Keratinocyte (primary cell): ENCODE measurements at regions not wholly inside any gene's neighbourhood (a gene's known extent, or its start where the extent isn't known, plus 50 kb on each side); places are given as distances from the start of the nearest gene placed in this dataset.

Experiments used
- DNase-seq: peaks from one replicate; pipeline ENCODE4 v3.0.0-alpha.2; 2011; ENCODE audit warnings: low read depth, missing footprints, low spot score
- FAIRE-seq: peaks from 2 replicates; lab custom pipeline; 2011; peaks lifted over from hg19 to GRCh38; lab: Jason Lieb, UNC
- H2AFZ ChIP-seq: 2 replicates; pipeline ENCODE4 v1.6.0; 2012; ENCODE audit warnings: low read length, control low read depth, inconsistent platforms; ENCODE audit not compliant: control insufficient read depth
- H3K27ac ChIP-seq: 2 replicates; pipeline ENCODE4 v1.5.1; 2011; ENCODE audit warnings: low read length; ENCODE audit not compliant: control insufficient read depth, insufficient read depth
- H3K27me3 ChIP-seq: 3 replicates; pipeline ENCODE4 v1.6.0; 2011; ENCODE audit warnings: low read length; ENCODE audit not compliant: control insufficient read depth, insufficient read depth; ENCODE audit errors: extremely low read depth
- H3K36me3 ChIP-seq, 2 experiments: 2 replicates in 1 of 2; 3 replicates in 1 of 2; pipeline ENCODE4 v1.5.1; 2011; ENCODE audit warnings: low read length in 2 of 2, mild to moderate bottlenecking in 1 of 2; ENCODE audit not compliant: control insufficient read depth in 2 of 2, insufficient read depth in 2 of 2; ENCODE audit errors: extremely low read depth in 1 of 2
- H3K4me1 ChIP-seq: 3 replicates; pipeline ENCODE4 v1.5.1; 2011; ENCODE audit warnings: low read length; ENCODE audit not compliant: control insufficient read depth, insufficient read depth; ENCODE audit errors: extremely low read depth
- H3K4me2 ChIP-seq: 3 replicates; pipeline ENCODE4 v1.6.0; 2011; ENCODE audit warnings: low read depth, low read length; ENCODE audit not compliant: control insufficient read depth, insufficient read depth; ENCODE audit errors: extremely low read depth
- H3K4me3 ChIP-seq, 3 experiments: fragments of 200-600 bp in 1 of 3; sonication (generic) in 1 of 3; 2 replicates in 2 of 3; 3 replicates in 1 of 3; pipeline ENCODE4 v1.5.1; 2011 to 2016; ENCODE audit warnings: low read length in 3 of 3, mild to moderate bottlenecking in 3 of 3, control low read depth in 2 of 3, inconsistent platforms in 1 of 3, low read depth in 1 of 3, mixed read lengths in 1 of 3, mixed run types in 1 of 3, moderate library complexity in 1 of 3; ENCODE audit not compliant: control insufficient read depth in 2 of 3, insufficient read depth in 2 of 3; ENCODE audit errors: extremely low read depth in 1 of 3
- H3K79me2 ChIP-seq: 2 replicates; pipeline ENCODE4 v1.6.0; 2012; ENCODE audit warnings: low read length; ENCODE audit not compliant: control insufficient read depth, insufficient read depth
- H3K9ac ChIP-seq: 3 replicates; pipeline ENCODE4 v1.6.0; 2011; ENCODE audit warnings: low read length; ENCODE audit not compliant: control insufficient read depth, insufficient read depth; ENCODE audit errors: extremely low read depth
- H3K9me1 ChIP-seq: 3 replicates; pipeline ENCODE4 v1.6.0; 2011; ENCODE audit warnings: low read length; ENCODE audit not compliant: control insufficient read depth, insufficient read depth; ENCODE audit errors: extremely low read depth
- H3K9me3 ChIP-seq: 2 replicates; pipeline ENCODE4 v1.5.1; 2012; ENCODE audit warnings: low read depth, low read length; ENCODE audit not compliant: control insufficient read depth
- H4K20me1 ChIP-seq: 3 replicates; pipeline ENCODE4 v1.6.0; 2011; ENCODE audit warnings: low read length; ENCODE audit not compliant: control insufficient read depth, insufficient read depth; ENCODE audit errors: extremely low read depth
- CTCF ChIP-seq, 3 experiments: IDR thresholded peaks in 1 of 3; conservative IDR thresholded peaks in 1 of 3; optimal IDR thresholded peaks in 1 of 3; 2 replicates in 2 of 3; 3 replicates in 1 of 3; pipeline versions ENCODE3 to v1.5.1; 2011; ENCODE audit warnings: low read length in 3 of 3, mild to moderate bottlenecking in 3 of 3, moderate library complexity in 2 of 3, control low read depth in 1 of 3, inconsistent platforms in 1 of 3; ENCODE audit not compliant: insufficient read depth in 2 of 3; ENCODE audit errors: extremely low read depth in 1 of 3
- EZH2 ChIP-seq: IDR thresholded peaks from one replicate; pipeline ENCODE4 v1.6.1; 2012; ENCODE audit warnings: inconsistent platforms, mild to moderate bottlenecking, low read length, moderate library complexity
- dilution Hi-C: fragments of 300-500 bp; cut with MboI; formaldehyde crosslinking; loops from one replicate; pipeline ENCODE4 v1.7.0; 2020; ENCODE audit warnings: low sequenced_read_pairs; ENCODE audit not compliant: extremely low pct_ligation_motif_present

DNA sequence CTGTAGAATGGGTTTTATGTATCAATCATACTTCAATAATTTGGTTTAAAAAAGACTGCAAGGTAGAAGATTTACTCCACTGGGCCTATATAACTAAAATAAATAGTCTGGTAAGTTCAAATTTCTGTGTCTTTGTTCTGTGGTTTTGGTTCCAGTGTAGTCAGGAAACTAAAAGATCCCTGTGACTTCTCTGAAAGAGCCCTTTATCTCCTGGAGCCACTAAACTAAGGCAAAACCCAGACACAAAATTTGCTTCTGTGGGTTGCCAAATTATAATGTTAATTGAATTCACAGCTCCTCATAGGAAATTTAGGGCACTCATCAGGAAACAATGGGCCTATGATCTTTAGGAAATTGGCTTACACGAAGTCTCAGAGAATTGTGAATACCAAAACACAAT is 1038.4 kb downstream of the GALC start:
- FAIRE-seq (no peak), DNase-seq (no peak)
- H3K27me3 ChIP-seq, result no peaks in the 10 kb centered on the region
- H3K4me3 ChIP-seq, result no peak overlapping the region
- no peak overlapping the region for H3K27ac ChIP-seq
- dilution Hi-C loops, result no loop called here
- no peaks in the 10 kb centered on the region for H3K79me2 ChIP-seq
- no peaks in the 10 kb centered on the region for H3K9me3 ChIP-seq
- H4K20me1 ChIP-seq, result no peaks in the 10 kb centered on the region
- H3K36me3 ChIP-seq, result no peaks in the 10 kb centered on the region
- H3K4me2 ChIP-seq, result no peak overlapping the region
- TF ChIP-seq EZH2 (no peak), CTCF (optimal IDR thresholded peaks at IDR 0.05 in 1 of 3, IDR thresholded peaks at IDR 0.05 in 1 of 3, conservative IDR thresholded peaks at IDR 0.05 in 1 of 3; ENCODE audit: extremely low read depth in 1 of 3, insufficient read depth in 2 of 3, low read length in 3 of 3) (no peak)
- H3K9me1 ChIP-seq, result no peaks in the 10 kb centered on the region
- no peak overlapping the region for H2AFZ ChIP-seq
- no peak overlapping the region for H3K9ac ChIP-seq
- H3K4me1 ChIP-seq, result no peaks in the 10 kb centered on the region

DNA sequence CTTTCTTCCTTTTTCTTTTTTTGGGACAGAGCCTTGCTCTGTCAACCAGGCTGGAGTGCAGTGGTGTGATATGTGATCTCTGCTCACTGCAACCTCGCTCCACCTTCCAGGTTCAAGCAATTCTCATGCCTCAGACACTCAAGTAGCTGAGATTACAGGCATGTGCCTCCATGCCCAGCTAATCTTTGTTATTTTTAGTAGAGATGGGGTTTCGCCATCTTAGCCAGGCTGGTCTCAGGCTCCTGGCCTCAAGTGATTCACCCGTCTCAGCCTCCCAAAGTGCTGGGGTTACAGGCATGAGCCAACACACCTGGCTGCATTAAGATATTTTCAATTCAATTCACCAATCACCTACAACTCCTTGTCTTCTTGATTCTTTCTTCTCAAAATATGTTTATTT is 1046.5 kb downstream of the GALC start:
- Histone ChIP-seq H3K4me3 (no peak overlapping the region), H3K9ac (no peak overlapping the region), H4K20me1 (no peaks in the 10 kb centered on the region), H3K4me1 (no peaks in the 10 kb centered on the region), H3K9me1 (no peaks in the 10 kb centered on the region), H3K9me3 (no peaks in the 10 kb centered on the region), H2AFZ (no peak overlapping the region), H3K79me2 (no peaks in the 10 kb centered on the region), H3K36me3 (no peaks in the 10 kb centered on the region), H3K4me2 (no peak overlapping the region), H3K27me3 (no peaks in the 10 kb centered on the region), H3K27ac (no peak overlapping the region)
- TF ChIP-seq CTCF (optimal IDR thresholded peaks at IDR 0.05 in 1 of 3, IDR thresholded peaks at IDR 0.05 in 1 of 3, conservative IDR thresholded peaks at IDR 0.05 in 1 of 3; ENCODE audit: extremely low read depth in 1 of 3, insufficient read depth in 2 of 3, low read length in 3 of 3), result no peak
- no peak for TF ChIP-seq EZH2
- dilution Hi-C loops, result no loop called here
- FAIRE-seq (no peak), DNase-seq (no peak)
